HAP-1 (cell line): ENCODE measurements at regions not wholly inside any gene's neighbourhood (a gene's known extent, or its start where the extent isn't known, plus 50 kb on each side); places are given as distances from the start of the nearest gene placed in this dataset.
A peak's percentile ranks its signal among the peaks of the same experiment; 100 is the strongest.

Source experiments
- DNase-seq, 2 experiments: peaks; one replicate each; pipeline ENCODE4 v3.0.0-alpha.2; 2016 to 2020; ENCODE audit warnings: low spot score in 2 of 2
- H3K27me3 ChIP-seq: fragments of 250-450 bp; sonication (Bioruptor Pico); 2 replicates; pipeline ENCODE4 v1.5.1; 2020; ENCODE audit warnings: low read depth, mild to moderate bottlenecking, moderate library complexity
- H3K36me3 ChIP-seq: fragments of 250-450 bp; sonication (Bioruptor Pico); replicated peaks from 2 replicates; pipeline ENCODE4 v1.5.1; 2020; ENCODE audit warnings: mild to moderate bottlenecking
- H3K4me1 ChIP-seq: fragments of 250-450 bp; sonication (Bioruptor Pico); 2 replicates; pipeline ENCODE4 v1.5.1; 2020; ENCODE audit warnings: mild to moderate bottlenecking
- H3K4me3 ChIP-seq: fragments of 250-450 bp; sonication (Bioruptor Pico); 2 replicates; pipeline ENCODE4 v1.5.1; 2020; ENCODE audit warnings: mild to moderate bottlenecking, moderate library complexity
- H3K9me3 ChIP-seq: fragments of 250-450 bp; sonication (Bioruptor Pico); 2 replicates; pipeline ENCODE4 v1.5.1; 2020; ENCODE audit warnings: mild to moderate bottlenecking, moderate library complexity
- in situ Hi-C: fragments of 300-500 bp; cut with MboI; formaldehyde crosslinking; loops from 3 replicates; pipeline ENCODE4 v1.14.3; 2020; ENCODE audit warnings: low sequenced_read_pairs, inconsistent platforms, mixed read lengths

DNA sequence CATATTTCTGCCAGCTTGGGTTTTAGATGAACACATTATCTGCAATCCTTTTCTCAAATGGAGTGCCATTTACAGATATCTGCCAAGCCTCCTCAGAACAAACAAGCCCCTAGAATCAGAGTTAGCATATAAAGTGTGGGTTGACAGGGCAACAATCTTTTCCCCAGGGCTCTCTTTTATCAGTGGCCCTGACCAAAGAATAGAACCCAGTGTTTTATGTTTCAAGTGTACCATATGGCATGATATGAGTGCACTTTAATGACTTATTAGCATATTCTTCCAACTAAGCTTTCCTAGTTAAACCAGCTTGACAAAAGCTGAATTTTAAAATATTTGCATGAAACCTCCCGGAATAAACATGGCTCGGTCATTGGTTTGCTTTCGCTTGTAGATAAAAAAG lies 57.3 kb downstream of the EVX1 start:
- peaks cover 14% of the 10 kb centered on the region for H3K4me1 ChIP-seq
- H3K4me3 ChIP-seq: no peak overlapping the region
- in situ Hi-C loops: no loop called here
- H3K27me3 ChIP-seq: no peaks in the 10 kb centered on the region
- no peaks in the 10 kb centered on the region for H3K9me3 ChIP-seq
- H3K36me3 ChIP-seq: no peaks in the 10 kb centered on the region
- DNase-seq: peak; percentile 46 to 74

GRCh38 chr7:27300421-27300820 lies 57.8 kb downstream of the EVX1 start:
- H3K9me3 ChIP-seq: no peaks in the 10 kb centered on the region
- DNase-seq: no peak
- H3K27me3 ChIP-seq: no peaks in the 10 kb centered on the region
- peaks cover 14% of the 10 kb centered on the region for H3K4me1 ChIP-seq
- H3K36me3 ChIP-seq: no peaks in the 10 kb centered on the region
- in situ Hi-C loops: no loop called here
- H3K4me3 ChIP-seq: no peak overlapping the region

GRCh38 chr7:27302590-27302989 lies 60.0 kb downstream of the EVX1 start:
- H3K36me3 ChIP-seq: no peaks in the 10 kb centered on the region
- no peak for DNase-seq
- no peak overlapping the region for H3K4me3 ChIP-seq
- in situ Hi-C loops: no loop called here
- H3K27me3 ChIP-seq: no peaks in the 10 kb centered on the region
- peaks cover 14% of the 10 kb centered on the region for H3K4me1 ChIP-seq
- H3K9me3 ChIP-seq: no peaks in the 10 kb centered on the region

GRCh38 chr7:27303026-27303425 lies 60.4 kb downstream of the EVX1 start:
- H3K4me3 ChIP-seq: no peak overlapping the region
- H3K9me3 ChIP-seq: no peaks in the 10 kb centered on the region
- H3K36me3 ChIP-seq: no peaks in the 10 kb centered on the region
- in situ Hi-C loops: no loop called here
- DNase-seq: no peak
- no peaks in the 10 kb centered on the region for H3K27me3 ChIP-seq
- H3K4me1 ChIP-seq: peaks cover 14% of the 10 kb centered on the region

DNA sequence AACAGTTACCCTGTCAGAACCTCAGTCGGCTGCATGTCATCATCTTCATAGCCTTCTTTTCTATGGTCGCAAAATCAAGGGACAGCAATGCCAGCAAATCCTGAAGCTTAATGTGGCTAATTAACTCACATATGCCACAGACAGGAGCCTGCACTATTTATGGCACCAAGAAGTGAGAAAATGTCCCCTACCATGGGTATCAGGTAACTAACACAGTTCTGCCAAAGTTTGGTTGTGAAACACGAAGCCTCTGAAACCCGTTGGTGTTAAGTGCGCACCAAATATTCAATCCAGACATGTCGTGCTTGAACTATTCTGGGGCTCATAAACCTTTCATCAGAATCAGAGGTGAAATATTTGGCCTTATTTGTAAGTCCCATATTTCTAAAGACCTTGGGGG lies 63.3 kb downstream of the EVX1 start:
- no peaks in the 10 kb centered on the region for H3K36me3 ChIP-seq
- H3K4me1 ChIP-seq: no peaks in the 10 kb centered on the region; the same call in 1 of the 2 replicates
- no peak for DNase-seq
- no peaks in the 10 kb centered on the region for H3K9me3 ChIP-seq
- H3K4me3 ChIP-seq: no peak overlapping the region
- in situ Hi-C loops: no loop called here
- no peaks in the 10 kb centered on the region for H3K27me3 ChIP-seq

GRCh38 chr7:27312820-27313219 lies 70.2 kb downstream of the EVX1 start:
- in situ Hi-C loops: no loop called here
- Histone ChIP-seq H3K4me1 (peaks cover 6% of the 10 kb centered on the region; the same call in 1 of the 2 replicates), H3K36me3 (no peaks in the 10 kb centered on the region), H3K4me3 (no peak overlapping the region), H3K27me3 (no peaks in the 10 kb centered on the region), H3K9me3 (no peaks in the 10 kb centered on the region)
- DNase-seq: no peak

DNA sequence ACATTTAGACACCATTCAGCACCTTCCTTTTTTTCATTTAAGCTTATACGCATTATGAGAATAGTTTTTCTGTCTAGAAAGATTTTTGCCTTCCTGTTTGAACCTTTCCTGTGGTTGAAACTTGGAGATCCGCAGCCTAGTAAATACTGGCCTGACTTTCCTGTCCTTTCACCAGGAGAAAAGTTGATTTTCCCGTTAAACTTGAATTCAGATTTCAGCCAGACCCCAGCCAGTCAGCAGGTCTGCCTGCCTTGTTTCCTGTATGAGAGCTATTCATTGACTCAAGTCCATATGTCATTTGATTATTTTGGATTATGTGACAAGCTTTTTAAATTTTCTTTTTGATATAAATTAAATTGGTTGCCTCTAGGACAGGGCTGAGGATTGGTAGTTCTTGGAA lies 71.5 kb downstream of the EVX1 start:
- in situ Hi-C loops: no loop called here
- Histone ChIP-seq H3K9me3 (no peaks in the 10 kb centered on the region), H3K4me1 (peaks cover 6% of the 10 kb centered on the region; the same call in 1 of the 2 replicates), H3K27me3 (no peaks in the 10 kb centered on the region), H3K36me3 (no peaks in the 10 kb centered on the region), H3K4me3 (no peak overlapping the region)
- DNase-seq: no peak

- DNase-seq: no peak
- H3K4me1 ChIP-seq: peaks cover 6% of the 10 kb centered on the region; the same call in 1 of the 2 replicates
- in situ Hi-C loops: no loop called here
- no peaks in the 10 kb centered on the region for H3K27me3 ChIP-seq
- H3K36me3 ChIP-seq: no peaks in the 10 kb centered on the region
- H3K9me3 ChIP-seq: no peaks in the 10 kb centered on the region
- no peak overlapping the region for H3K4me3 ChIP-seq
These were observed 72.5 kb downstream of the EVX1 start for GRCh38 chr7:27315066-27315465.

- no peak for DNase-seq
- H3K4me3 ChIP-seq: no peak overlapping the region
- H3K36me3 ChIP-seq: no peaks in the 10 kb centered on the region
- H3K27me3 ChIP-seq: no peaks in the 10 kb centered on the region
- peaks cover 6% of the 10 kb centered on the region; the same call in 1 of the 2 replicates for H3K4me1 ChIP-seq
- no peaks in the 10 kb centered on the region for H3K9me3 ChIP-seq
- in situ Hi-C loops: no loop called here
These were observed 73.7 kb downstream of the EVX1 start for GRCh38 chr7:27316311-27316710.

DNA sequence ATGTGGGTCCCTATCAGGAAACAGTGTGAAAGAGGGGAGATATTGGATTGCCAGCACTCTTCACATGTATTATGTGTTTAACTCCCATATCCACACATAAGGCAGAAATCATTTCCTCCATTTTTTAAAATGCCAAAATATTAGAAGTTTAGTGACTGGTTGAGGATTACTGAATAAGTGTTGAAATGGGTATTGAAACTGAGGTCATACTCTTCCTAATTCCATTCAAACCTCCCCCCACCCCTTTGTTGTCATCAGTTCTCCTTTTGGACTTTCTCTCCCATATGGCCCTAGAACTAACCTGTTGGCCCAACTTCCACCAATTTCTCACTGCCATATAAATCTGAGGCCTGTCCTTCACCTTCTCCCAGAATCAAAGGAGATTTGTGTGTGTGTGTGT lies 81.6 kb downstream of the EVX1 start:
- no peak for DNase-seq
- Histone ChIP-seq H3K36me3 (no peaks in the 10 kb centered on the region), H3K4me1 (no peaks in the 10 kb centered on the region), H3K9me3 (no peaks in the 10 kb centered on the region), H3K4me3 (no peak overlapping the region), H3K27me3 (no peaks in the 10 kb centered on the region)
- in situ Hi-C loops: no loop called here

DNA sequence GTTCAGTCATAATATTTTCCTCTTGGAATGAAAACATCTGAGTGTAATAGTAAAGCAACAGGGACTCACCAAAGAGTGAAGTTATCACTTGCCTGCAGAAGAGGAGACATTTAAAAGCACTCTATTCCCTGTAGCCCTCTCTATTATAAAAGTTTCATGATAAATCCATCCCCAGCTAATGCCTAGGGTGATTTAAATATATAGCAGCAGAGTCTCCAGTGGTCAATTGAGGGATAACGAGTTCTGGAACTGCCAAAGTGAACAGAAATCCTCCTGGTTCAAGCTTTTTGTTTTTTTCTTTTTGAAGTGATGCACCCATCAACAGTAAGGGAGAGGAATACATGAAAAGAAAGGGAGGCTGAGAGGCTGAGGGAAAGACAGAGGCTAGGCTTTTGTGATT lies 87.3 kb downstream of the EVX1 start:
- Histone ChIP-seq H3K36me3 (no peaks in the 10 kb centered on the region), H3K4me3 (no peak overlapping the region), H3K4me1 (no peaks in the 10 kb centered on the region), H3K9me3 (no peaks in the 10 kb centered on the region), H3K27me3 (no peaks in the 10 kb centered on the region)
- in situ Hi-C loops: no loop called here
- no peak for DNase-seq

- Histone ChIP-seq H3K36me3 (no peaks in the 10 kb centered on the region), H3K9me3 (no peaks in the 10 kb centered on the region), H3K4me3 (no peak overlapping the region), H3K27me3 (no peaks in the 10 kb centered on the region), H3K4me1 (peaks cover 3% of the 10 kb centered on the region; the same call in 1 of the 2 replicates)
- in situ Hi-C loops: no loop called here
- DNase-seq: no peak
These were observed 96.9 kb downstream of the EVX1 start for GRCh38 chr7:27339478-27339877.

DNA sequence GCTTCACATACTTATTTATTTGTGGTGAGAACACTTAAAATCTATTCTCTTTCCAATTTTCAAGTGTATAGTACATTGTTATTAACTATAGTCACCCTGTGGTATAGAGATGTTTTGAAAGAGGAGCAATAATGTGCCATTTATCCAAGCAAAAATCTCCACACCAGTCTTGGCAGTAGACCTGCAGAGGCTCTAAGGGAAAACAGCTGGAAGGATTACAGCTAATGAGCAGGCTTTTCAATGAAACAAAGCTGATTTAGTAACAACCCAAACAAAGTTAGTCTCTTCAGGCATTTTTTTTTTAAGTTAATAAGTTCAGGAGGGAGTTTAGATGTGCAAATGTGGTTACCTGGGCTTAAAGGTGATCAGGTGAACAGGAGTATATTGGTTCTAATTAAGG lies 101.9 kb downstream of the EVX1 start:
- H3K4me1 ChIP-seq: peaks cover 26% of the 10 kb centered on the region
- DNase-seq: peak in 1 of 2 experiments; percentile 48
- no peaks in the 10 kb centered on the region for H3K36me3 ChIP-seq
- in situ Hi-C loops: no loop called here
- no peaks in the 10 kb centered on the region for H3K27me3 ChIP-seq
- no peak overlapping the region for H3K4me3 ChIP-seq
- H3K9me3 ChIP-seq: no peaks in the 10 kb centered on the region

DNA sequence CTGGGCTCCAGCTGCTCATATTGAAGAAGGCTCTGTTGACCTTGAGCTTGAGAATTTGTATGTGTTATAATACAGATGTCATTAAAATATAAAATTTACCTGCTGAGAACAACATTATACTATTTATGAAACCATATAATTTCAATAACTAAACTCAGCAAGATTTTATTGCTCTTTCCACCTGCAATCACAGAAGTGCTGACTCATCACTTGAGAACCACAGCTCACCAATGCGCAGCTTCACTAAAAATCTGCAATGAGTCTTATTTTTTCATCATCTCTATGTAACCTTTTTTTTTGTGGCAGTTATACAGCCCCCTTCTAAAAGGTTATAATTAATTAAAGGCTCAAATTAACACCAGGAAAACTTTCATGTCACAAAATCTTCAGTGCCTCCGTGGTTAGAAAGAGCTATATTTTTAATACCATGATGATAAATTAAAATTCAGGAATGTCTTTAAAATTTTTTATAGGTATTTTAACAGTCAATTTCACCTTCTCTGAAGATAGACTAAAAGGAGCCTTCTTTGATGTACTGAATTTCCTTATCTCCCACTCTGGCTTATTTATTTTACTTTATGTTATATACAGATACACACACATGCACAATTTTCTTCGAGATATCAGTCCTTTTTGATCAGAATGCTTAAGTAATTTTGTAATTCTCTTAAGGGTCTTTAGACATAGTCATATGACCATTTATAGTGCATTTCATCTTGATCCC lies 102.7 kb downstream of the EVX1 start:
- in situ Hi-C loops: no loop called here
- DNase-seq: no peak
- peaks cover 26% of the 10 kb centered on the region for H3K4me1 ChIP-seq

GRCh38 chr7:27345997-27346396 lies 103.4 kb downstream of the EVX1 start:
- Histone ChIP-seq H3K9me3 (no peaks in the 10 kb centered on the region), H3K27me3 (no peaks in the 10 kb centered on the region), H3K4me3 (no peak overlapping the region), H3K36me3 (no peaks in the 10 kb centered on the region), H3K4me1 (peaks cover 32% of the 10 kb centered on the region)
- DNase-seq: no peak
- in situ Hi-C loops: no loop called here

More for the DNA sequence above, 102.7 kb downstream of the EVX1 start:
- Histone ChIP-seq H3K36me3 (no peaks in the 10 kb centered on the region), H3K27me3 (no peaks in the 10 kb centered on the region), H3K4me3 (no peak overlapping the region), H3K9me3 (no peaks in the 10 kb centered on the region)
